Karpas-422 (cell line): ENCODE measurements at regions not wholly inside any gene's neighbourhood (a gene's known extent, or its start where the extent isn't known, plus 50 kb on each side); places are given as distances from the start of the nearest gene placed in this dataset.

ENCODE experiments used
- DNase-seq: peaks from one replicate; pipeline ENCODE4 v3.0.0-alpha.2; 2015
- H2AFZ ChIP-seq: fragments of 200-600 bp; sonication (generic); 2 replicates; pipeline ENCODE4 v1.6.1; 2014; ENCODE audit warnings: antibody characterized with exemption, low read length, mixed read lengths
- H3K27ac ChIP-seq: fragments of 200-600 bp; sonication (generic); 2 replicates; pipeline ENCODE4 v1.5.1; 2014; ENCODE audit warnings: mild to moderate bottlenecking, low read length, moderate library complexity
- H3K27me3 ChIP-seq: fragments of 200-600 bp; sonication (generic); 2 replicates; pipeline ENCODE4 v1.6.1; 2014; ENCODE audit warnings: low read length, mixed read lengths
- H3K36me3 ChIP-seq: fragments of 200-600 bp; sonication (generic); 2 replicates; pipeline ENCODE4 v1.6.1; 2014; ENCODE audit warnings: low read length, mixed read lengths; ENCODE audit not compliant: insufficient read depth
- H3K4me1 ChIP-seq: fragments of 200-600 bp; sonication (generic); 2 replicates; pipeline ENCODE4 v1.6.1; 2014; ENCODE audit warnings: mild to moderate bottlenecking, low read length, mixed read lengths
- H3K4me2 ChIP-seq: fragments of 200-600 bp; sonication (generic); 2 replicates; pipeline ENCODE4 v1.6.1; 2014; ENCODE audit warnings: low read length, low read depth, mild to moderate bottlenecking; ENCODE audit not compliant: poor library complexity, severe bottlenecking
- H3K4me3 ChIP-seq: fragments of 200-600 bp; sonication (generic); 2 replicates; pipeline ENCODE4 v1.5.1; 2014; ENCODE audit warnings: mild to moderate bottlenecking, antibody characterized with exemption, low read length, mixed read lengths
- H3K79me2 ChIP-seq: fragments of 200-600 bp; sonication (generic); 2 replicates; pipeline ENCODE4 v1.6.1; 2014; ENCODE audit warnings: mild to moderate bottlenecking, low read length, mixed read lengths
- H3K9ac ChIP-seq: fragments of 200-600 bp; sonication (generic); 2 replicates; pipeline ENCODE4 v1.6.0; 2014; ENCODE audit warnings: low read length
- H3K9me2 ChIP-seq: fragments of 200-600 bp; sonication (generic), shearing (Covaris generic); replicated peaks from 2 replicates; pipeline ENCODE4 v1.6.0; 2014; ENCODE audit warnings: mild to moderate bottlenecking, low read length, moderate library complexity; ENCODE audit not compliant: insufficient read depth
- H3K9me3 ChIP-seq: fragments of 300-700, 200-600 bp; sonication (generic); 2 replicates; pipeline ENCODE4 v1.6.1; 2014; ENCODE audit warnings: low read length, mixed read lengths
- H4K20me1 ChIP-seq: fragments of 200-600 bp; sonication (generic); 2 replicates; pipeline ENCODE4 v1.6.1; 2014; ENCODE audit warnings: mild to moderate bottlenecking, antibody characterized with exemption, low read length, low read depth; ENCODE audit not compliant: insufficient read depth

DNA sequence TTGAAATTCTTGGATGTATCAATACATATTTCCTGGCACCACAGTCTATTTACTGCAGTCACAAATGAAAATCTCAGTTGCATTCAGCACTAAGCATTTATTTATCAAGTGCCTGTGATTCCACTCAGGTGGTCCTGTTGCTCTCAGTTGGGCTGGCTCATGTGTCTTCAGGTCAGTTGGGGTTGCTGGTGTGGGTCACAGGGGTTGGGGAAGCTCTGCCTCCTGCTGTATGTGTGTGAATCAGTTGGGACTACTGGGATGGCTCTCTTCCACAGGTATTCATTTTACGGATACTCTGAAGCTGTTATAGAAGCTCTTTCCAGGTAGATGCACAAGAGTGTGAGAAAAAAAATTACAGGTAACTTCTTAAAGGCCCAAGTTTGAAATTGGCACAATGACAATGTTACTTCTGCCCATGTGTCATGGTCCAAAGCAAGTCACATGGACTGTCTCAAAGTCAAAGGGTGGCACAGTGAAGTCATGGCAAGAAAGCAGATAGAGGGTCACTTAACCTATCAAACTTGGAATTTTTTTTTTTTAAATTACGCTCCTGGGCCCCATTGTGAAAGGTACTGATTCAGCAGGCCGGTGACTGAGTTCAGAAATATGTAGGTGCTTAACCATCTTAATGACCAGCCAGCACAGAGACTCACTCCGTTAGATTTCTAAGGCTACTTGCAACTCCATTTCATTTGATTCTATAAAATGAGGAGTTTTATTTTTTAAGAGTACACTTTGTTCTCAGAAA, 249.2 kb upstream of the GCFC2 start:
- H3K4me2 ChIP-seq, result no peak overlapping the region
- no peaks in the 10 kb centered on the region for H3K4me1 ChIP-seq
- no peak for DNase-seq
- no peaks in the 10 kb centered on the region for H3K9me2 ChIP-seq
- no peak overlapping the region for H2AFZ ChIP-seq
- no peak overlapping the region for H3K9ac ChIP-seq
- H4K20me1 ChIP-seq, result no peaks in the 10 kb centered on the region
- H3K27me3 ChIP-seq, result no peaks in the 10 kb centered on the region
- H3K27ac ChIP-seq, result no peak overlapping the region
- H3K9me3 ChIP-seq, result no peaks in the 10 kb centered on the region
- no peaks in the 10 kb centered on the region for H3K36me3 ChIP-seq
- no peaks in the 10 kb centered on the region for H3K79me2 ChIP-seq
- no peak overlapping the region for H3K4me3 ChIP-seq

- Histone ChIP-seq H3K4me3 (no peak overlapping the region), H3K4me1 (no peaks in the 10 kb centered on the region), H3K4me2 (no peak overlapping the region), H3K79me2 (no peaks in the 10 kb centered on the region), H3K9me3 (no peaks in the 10 kb centered on the region), H2AFZ (no peak overlapping the region), H3K9ac (no peak overlapping the region), H3K27me3 (no peaks in the 10 kb centered on the region), H4K20me1 (no peaks in the 10 kb centered on the region), H3K36me3 (no peaks in the 10 kb centered on the region), H3K27ac (no peak overlapping the region), H3K9me2 (no peaks in the 10 kb centered on the region)
- no peak for DNase-seq
Measured at GRCh38 chr2:75954761-75955160, 244.0 kb upstream of the GCFC2 start.

DNA sequence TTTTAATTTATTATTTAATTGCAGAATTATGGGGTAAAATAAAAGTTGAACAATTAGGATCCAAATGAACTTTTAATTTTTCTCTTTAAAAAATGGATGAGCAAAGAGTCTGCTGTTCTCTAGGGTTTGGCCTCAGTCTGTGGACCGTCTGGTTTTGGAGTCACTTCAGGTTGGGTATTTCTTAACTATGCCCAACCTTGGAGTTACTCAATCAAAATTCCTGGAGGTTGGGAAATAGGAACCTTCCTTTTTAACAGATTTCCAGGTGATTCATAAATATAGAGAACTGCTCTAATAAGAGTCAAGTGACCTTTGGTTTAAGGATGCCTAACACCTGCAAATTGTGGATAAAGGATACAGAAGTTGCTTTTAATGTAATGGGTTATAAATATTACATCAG, 241.5 kb upstream of the GCFC2 start:
- no peak for DNase-seq
- Histone ChIP-seq H3K4me2 (no peak overlapping the region), H3K36me3 (no peaks in the 10 kb centered on the region), H4K20me1 (no peaks in the 10 kb centered on the region), H2AFZ (no peak overlapping the region), H3K4me1 (no peaks in the 10 kb centered on the region), H3K27ac (no peak overlapping the region), H3K9me2 (no peaks in the 10 kb centered on the region), H3K79me2 (no peaks in the 10 kb centered on the region), H3K4me3 (no peak overlapping the region), H3K27me3 (no peaks in the 10 kb centered on the region), H3K9ac (no peak overlapping the region), H3K9me3 (no peaks in the 10 kb centered on the region)

GRCh38 chr2:75949385-75950030, 238.8 kb upstream of the GCFC2 start:
- no peaks in the 10 kb centered on the region for H4K20me1 ChIP-seq
- H3K9me3 ChIP-seq, result no peaks in the 10 kb centered on the region
- H3K4me2 ChIP-seq, result no peak overlapping the region
- peaks cover 4% of the 10 kb centered on the region for H3K4me1 ChIP-seq
- DNase-seq, result no peak
- no peak overlapping the region for H3K27ac ChIP-seq
- no peaks in the 10 kb centered on the region for H3K36me3 ChIP-seq
- no peaks in the 10 kb centered on the region for H3K79me2 ChIP-seq
- H2AFZ ChIP-seq, result no peak overlapping the region
- no peaks in the 10 kb centered on the region for H3K9me2 ChIP-seq
- H3K27me3 ChIP-seq, result no peaks in the 10 kb centered on the region
- no peak overlapping the region for H3K4me3 ChIP-seq
- no peak overlapping the region for H3K9ac ChIP-seq

DNA sequence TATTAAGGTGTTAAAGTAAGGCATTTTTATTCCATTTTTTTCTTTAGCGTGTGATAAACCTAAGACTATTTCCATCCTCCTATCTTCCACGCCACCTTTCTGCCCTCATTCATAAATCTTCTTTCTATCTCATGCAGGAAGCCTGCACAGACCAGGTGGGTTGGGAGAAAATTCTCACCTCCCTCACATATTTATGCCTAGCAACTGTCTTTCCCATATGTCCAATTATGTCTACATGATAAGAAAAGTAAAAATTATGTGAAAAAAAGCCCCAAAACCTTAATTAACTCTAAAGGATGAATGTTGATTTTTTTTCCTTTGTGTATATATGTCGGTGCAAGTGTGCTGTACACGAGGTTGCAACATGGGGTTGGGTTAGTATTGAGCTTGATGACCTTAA, 225.6 kb upstream of the GCFC2 start:
- H3K9me2 ChIP-seq, result no peaks in the 10 kb centered on the region
- no peaks in the 10 kb centered on the region for H3K36me3 ChIP-seq
- no peaks in the 10 kb centered on the region for H3K9me3 ChIP-seq
- DNase-seq, result no peak
- H3K27ac ChIP-seq, result no peak overlapping the region
- H3K79me2 ChIP-seq, result no peaks in the 10 kb centered on the region
- no peak overlapping the region for H2AFZ ChIP-seq
- H3K27me3 ChIP-seq, result no peaks in the 10 kb centered on the region
- no peak overlapping the region for H3K4me2 ChIP-seq
- H3K4me1 ChIP-seq, result no peaks in the 10 kb centered on the region
- no peaks in the 10 kb centered on the region for H4K20me1 ChIP-seq
- no peak overlapping the region for H3K9ac ChIP-seq
- no peak overlapping the region for H3K4me3 ChIP-seq

- no peaks in the 10 kb centered on the region for H3K79me2 ChIP-seq
- no peaks in the 10 kb centered on the region for H4K20me1 ChIP-seq
- H3K4me2 ChIP-seq, result no peak overlapping the region
- no peaks in the 10 kb centered on the region for H3K9me3 ChIP-seq
- H3K9me2 ChIP-seq, result no peaks in the 10 kb centered on the region
- H3K27ac ChIP-seq, result no peak overlapping the region
- no peaks in the 10 kb centered on the region for H3K36me3 ChIP-seq
- DNase-seq, result no peak
- H3K4me3 ChIP-seq, result no peak overlapping the region
- no peak overlapping the region for H2AFZ ChIP-seq
- no peaks in the 10 kb centered on the region for H3K4me1 ChIP-seq
- H3K9ac ChIP-seq, result no peak overlapping the region
- H3K27me3 ChIP-seq, result no peaks in the 10 kb centered on the region
Measured at GRCh38 chr2:75932996-75933395, 222.3 kb upstream of the GCFC2 start.

GRCh38 chr2:75928093-75928492, 217.4 kb upstream of the GCFC2 start:
- H3K36me3 ChIP-seq, result no peaks in the 10 kb centered on the region
- no peak overlapping the region for H3K27ac ChIP-seq
- no peaks in the 10 kb centered on the region for H3K4me1 ChIP-seq
- no peak overlapping the region for H3K4me2 ChIP-seq
- no peak overlapping the region for H2AFZ ChIP-seq
- H3K9ac ChIP-seq, result no peak overlapping the region
- H3K9me3 ChIP-seq, result no peaks in the 10 kb centered on the region
- no peaks in the 10 kb centered on the region for H3K27me3 ChIP-seq
- no peaks in the 10 kb centered on the region for H4K20me1 ChIP-seq
- no peak for DNase-seq
- H3K4me3 ChIP-seq, result no peak overlapping the region
- no peaks in the 10 kb centered on the region for H3K79me2 ChIP-seq
- H3K9me2 ChIP-seq, result no peaks in the 10 kb centered on the region

GRCh38 chr2:75925331-75926024, 214.8 kb upstream of the GCFC2 start:
- Histone ChIP-seq H2AFZ (no peak overlapping the region), H3K9ac (no peak overlapping the region), H3K79me2 (no peaks in the 10 kb centered on the region), H4K20me1 (no peaks in the 10 kb centered on the region), H3K27ac (no peak overlapping the region), H3K4me2 (no peak overlapping the region), H3K9me3 (no peaks in the 10 kb centered on the region), H3K4me1 (no peaks in the 10 kb centered on the region), H3K9me2 (no peaks in the 10 kb centered on the region), H3K27me3 (no peaks in the 10 kb centered on the region), H3K4me3 (no peak overlapping the region), H3K36me3 (no peaks in the 10 kb centered on the region)
- no peak for DNase-seq
